Tibial nerve (tissue), 3 donors: ENCODE measurements at regions not wholly inside any gene's neighbourhood (a gene's known extent, or its start where the extent isn't known, plus 50 kb on each side); places are given as distances from the start of the nearest gene placed in this dataset.

ENCODE experiments used
- POLR2A ChIP-seq, 2 donors: fragments of 450-650 bp; IDR thresholded peaks; one replicate each; pipeline ENCODE4 v1.6.1; 2017; ENCODE audit warnings: antibody characterized with exemption in 2 of 2, mild to moderate bottlenecking in 2 of 2, moderate library complexity in 2 of 2
- TF ChIP-seq, protein P1 (sequence below), 5 experiments: fragments of 200-600 bp in 3 of 5; fragments of 450-650 bp in 2 of 5; sonication (generic) in 3 of 5; IDR thresholded peaks; one replicate each; pipeline ENCODE4 v1.5.1; 2016 to 2019; ENCODE audit warnings: antibody characterized with exemption in 5 of 5, mild to moderate bottlenecking in 3 of 5, moderate library complexity in 2 of 5

DNA sequence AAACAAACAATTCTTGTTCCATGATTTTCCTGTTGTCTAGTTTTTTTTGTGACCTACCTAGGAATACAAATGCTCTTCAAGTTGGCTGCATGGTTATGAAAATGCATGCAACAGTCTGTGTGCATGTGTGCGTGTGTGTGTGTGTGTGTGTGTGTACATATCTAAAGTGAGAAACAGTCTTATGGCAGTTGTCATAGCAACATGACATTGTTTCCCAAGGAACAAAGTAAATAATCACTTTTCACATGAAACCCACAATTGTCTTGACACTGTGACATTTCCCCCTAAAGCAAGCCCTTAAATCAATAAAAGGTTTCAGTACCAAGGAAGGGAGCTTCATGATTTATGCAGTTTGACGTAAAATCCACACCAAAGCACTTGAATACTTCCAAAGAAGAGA, 758.4 kb downstream of the CDH8 start:
- TF ChIP-seq, protein P1, sequence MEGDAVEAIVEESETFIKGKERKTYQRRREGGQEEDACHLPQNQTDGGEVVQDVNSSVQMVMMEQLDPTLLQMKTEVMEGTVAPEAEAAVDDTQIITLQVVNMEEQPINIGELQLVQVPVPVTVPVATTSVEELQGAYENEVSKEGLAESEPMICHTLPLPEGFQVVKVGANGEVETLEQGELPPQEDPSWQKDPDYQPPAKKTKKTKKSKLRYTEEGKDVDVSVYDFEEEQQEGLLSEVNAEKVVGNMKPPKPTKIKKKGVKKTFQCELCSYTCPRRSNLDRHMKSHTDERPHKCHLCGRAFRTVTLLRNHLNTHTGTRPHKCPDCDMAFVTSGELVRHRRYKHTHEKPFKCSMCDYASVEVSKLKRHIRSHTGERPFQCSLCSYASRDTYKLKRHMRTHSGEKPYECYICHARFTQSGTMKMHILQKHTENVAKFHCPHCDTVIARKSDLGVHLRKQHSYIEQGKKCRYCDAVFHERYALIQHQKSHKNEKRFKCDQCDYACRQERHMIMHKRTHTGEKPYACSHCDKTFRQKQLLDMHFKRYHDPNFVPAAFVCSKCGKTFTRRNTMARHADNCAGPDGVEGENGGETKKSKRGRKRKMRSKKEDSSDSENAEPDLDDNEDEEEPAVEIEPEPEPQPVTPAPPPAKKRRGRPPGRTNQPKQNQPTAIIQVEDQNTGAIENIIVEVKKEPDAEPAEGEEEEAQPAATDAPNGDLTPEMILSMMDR (IDR thresholded peaks at IDR 0.05): no peak
- no peak for TF ChIP-seq POLR2A (IDR thresholded peaks at IDR 0.05)
